GM06990 (cell line): ENCODE measurements at regions not wholly inside any gene's neighbourhood (a gene's known extent, or its start where the extent isn't known, plus 50 kb on each side); places are given as distances from the start of the nearest gene placed in this dataset.

Experiments used
- DNase-seq: peaks from one replicate; pipeline ENCODE4 v3.0.0-alpha.2; 2011; ENCODE audit not compliant: insufficient read length; ENCODE audit errors: extremely low read depth
- H3K27me3 ChIP-seq: replicated peaks from 2 replicates; pipeline ENCODE4 v1.6.0; 2011; ENCODE audit warnings: low read length; ENCODE audit not compliant: control insufficient read depth, insufficient read depth
- H3K36me3 ChIP-seq: 2 replicates; pipeline ENCODE4 v1.5.1; 2011; ENCODE audit warnings: low read length; ENCODE audit not compliant: control insufficient read depth, insufficient read depth
- H3K4me3 ChIP-seq: replicated peaks from 2 replicates; pipeline ENCODE4 v1.5.1; 2011; ENCODE audit warnings: low read depth, mild to moderate bottlenecking, control low read depth, low read length
- CTCF ChIP-seq: IDR thresholded peaks from 2 replicates; pipeline ENCODE4 v1.5.1; 2011; ENCODE audit warnings: low read length, control low read depth, mild to moderate bottlenecking, inconsistent platforms; ENCODE audit not compliant: insufficient read depth, poor library complexity, severe bottlenecking

DNA sequence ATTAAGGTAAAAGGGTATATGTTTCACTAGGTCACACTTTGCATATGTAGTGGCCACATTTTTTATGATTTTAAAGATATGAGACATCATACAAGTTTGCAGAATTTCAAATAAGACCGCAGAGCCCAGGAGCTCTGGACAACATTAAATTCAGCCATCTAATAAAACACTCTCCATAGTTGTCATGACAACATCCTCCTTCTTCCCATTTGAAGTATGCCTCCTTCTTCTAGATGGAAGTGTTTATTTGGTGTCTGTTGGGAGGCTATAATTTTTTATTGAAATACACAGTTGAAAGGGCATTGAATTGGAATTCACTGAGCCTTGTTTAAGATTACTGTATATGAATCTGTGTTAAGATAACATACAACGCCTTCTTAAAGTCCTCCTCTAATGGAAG lies 467.3 kb downstream of the CMPK2 start:
- no peak for TF ChIP-seq CTCF
- no peak overlapping the region for H3K4me3 ChIP-seq
- no peak for DNase-seq
- H3K27me3 ChIP-seq = no peaks in the 10 kb centered on the region
- no peaks in the 10 kb centered on the region for H3K36me3 ChIP-seq

DNA sequence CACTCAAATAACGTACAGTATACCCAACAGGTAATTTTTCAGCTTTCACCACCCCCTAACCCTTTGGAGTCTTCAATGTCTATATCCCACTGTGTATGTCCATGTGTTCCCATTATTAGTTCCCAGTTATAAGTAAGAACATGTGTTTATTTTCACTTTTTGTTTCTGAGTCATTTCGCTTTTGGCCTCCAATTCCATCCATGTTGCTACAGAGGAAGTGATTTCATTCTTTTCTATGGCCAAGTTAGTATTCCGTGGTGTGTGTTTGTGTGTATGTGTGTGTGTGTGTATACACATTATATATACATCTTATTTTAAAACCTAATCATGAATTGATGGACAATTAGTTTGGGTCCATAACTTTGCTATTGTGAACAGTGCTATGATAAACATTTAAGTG lies 464.4 kb downstream of the CMPK2 start:
- no peak for TF ChIP-seq CTCF
- no peaks in the 10 kb centered on the region for H3K36me3 ChIP-seq
- DNase-seq = no peak
- H3K27me3 ChIP-seq = no peaks in the 10 kb centered on the region
- no peak overlapping the region for H3K4me3 ChIP-seq

GRCh38 chr2:6408057-6408456 lies 457.6 kb downstream of the CMPK2 start:
- Histone ChIP-seq H3K27me3 (no peaks in the 10 kb centered on the region), H3K4me3 (no peak overlapping the region), H3K36me3 (no peaks in the 10 kb centered on the region)
- no peak for DNase-seq
- TF ChIP-seq CTCF = no peak

DNA sequence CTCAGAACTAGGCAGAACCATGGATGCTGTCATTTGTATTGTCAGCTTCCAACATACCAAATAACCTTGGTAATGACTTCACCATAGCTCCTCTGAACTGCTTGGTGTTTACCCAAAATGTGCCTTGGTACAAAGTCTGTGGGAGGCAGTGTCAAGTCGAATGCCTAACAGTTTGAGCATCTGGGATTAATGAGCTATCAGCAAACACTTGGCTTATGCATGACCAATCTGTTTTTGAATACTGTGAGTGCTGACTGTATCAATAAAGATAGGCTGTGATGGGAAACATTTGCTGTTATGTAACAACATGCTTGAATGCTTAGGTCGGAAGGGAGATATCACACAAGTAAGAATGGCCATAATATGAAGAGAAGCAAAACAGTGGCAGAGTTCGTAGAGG lies 455.4 kb downstream of the CMPK2 start:
- no peak for DNase-seq
- Histone ChIP-seq H3K4me3 (no peak overlapping the region), H3K36me3 (no peaks in the 10 kb centered on the region), H3K27me3 (no peaks in the 10 kb centered on the region)
- TF ChIP-seq CTCF = no peak

DNA sequence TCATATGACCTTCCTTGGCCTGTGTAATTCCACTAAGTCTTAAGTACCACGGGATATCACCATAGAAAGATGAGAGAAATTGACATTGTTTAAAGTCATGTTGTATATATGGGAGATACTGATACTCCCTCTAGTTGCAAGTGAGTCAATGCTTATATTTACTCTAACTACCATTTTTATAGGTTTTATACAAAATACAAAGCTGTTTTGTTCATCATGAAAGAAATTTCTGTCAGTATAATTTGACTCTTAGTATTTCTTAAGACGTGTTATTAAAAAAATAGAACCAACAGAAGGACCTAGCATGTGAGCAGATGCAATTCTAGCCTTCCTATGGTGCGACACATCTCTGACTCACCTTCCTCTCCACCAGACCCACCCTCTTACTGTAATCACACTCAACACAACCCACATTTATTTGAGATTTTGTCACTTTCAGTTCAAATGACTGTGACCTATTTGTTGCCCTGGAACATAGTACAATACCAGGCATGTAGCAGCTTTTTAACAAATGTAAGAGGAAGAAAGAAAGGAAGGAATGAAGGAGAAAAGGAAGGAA lies 453.1 kb downstream of the CMPK2 start:
- no peak for DNase-seq
- Histone ChIP-seq H3K27me3 (no peaks in the 10 kb centered on the region), H3K36me3 (no peaks in the 10 kb centered on the region), H3K4me3 (no peak overlapping the region)
- TF ChIP-seq CTCF = no peak

DNA sequence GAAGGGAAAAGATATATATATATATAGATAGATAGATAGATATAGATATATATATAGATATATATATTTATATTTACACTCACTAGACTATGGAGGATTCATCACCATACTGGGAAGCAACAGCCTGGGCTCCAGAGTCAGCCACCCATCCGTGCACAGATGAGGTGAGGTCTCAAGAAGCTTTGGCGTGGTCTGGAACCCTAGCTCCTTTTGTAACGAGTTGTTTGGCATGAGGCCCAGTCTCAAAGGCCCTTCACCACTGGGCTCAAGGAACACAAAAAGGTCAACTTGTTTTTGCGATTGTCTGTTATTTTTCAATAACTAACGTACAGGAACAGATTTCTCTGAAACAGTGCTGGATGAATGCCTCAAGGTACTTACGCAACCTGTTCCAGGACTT lies 448.7 kb downstream of the CMPK2 start:
- no peak for TF ChIP-seq CTCF
- no peak for DNase-seq
- no peak overlapping the region for H3K4me3 ChIP-seq
- H3K36me3 ChIP-seq = no peaks in the 10 kb centered on the region
- no peaks in the 10 kb centered on the region for H3K27me3 ChIP-seq
